Epithelial cell of esophagus (primary cell): ENCODE measurements at regions not wholly inside any gene's neighbourhood (a gene's known extent, or its start where the extent isn't known, plus 50 kb on each side); places are given as distances from the start of the nearest gene placed in this dataset.
"Not testable (repeated sequence)": the region's sequence is repeated elsewhere in the genome, so short reads cannot be mapped to it uniquely, and the experiment has no call there.

Source experiments
- DNase-seq: peaks from one replicate; pipeline ENCODE4 v3.0.0; 2010; ENCODE audit warnings: low read depth
- H3K4me3 ChIP-seq: 2 replicates; pipeline ENCODE4 v1.5.1; 2011; ENCODE audit warnings: mild to moderate bottlenecking, low read length, control low read depth
- CTCF ChIP-seq: IDR thresholded peaks from 2 replicates; pipeline ENCODE4 v1.5.1; 2011; ENCODE audit warnings: low read depth, mild to moderate bottlenecking, low read length, control low read depth, inconsistent platforms; ENCODE audit not compliant: insufficient read depth; ENCODE audit errors: missing control alignments

DNA sequence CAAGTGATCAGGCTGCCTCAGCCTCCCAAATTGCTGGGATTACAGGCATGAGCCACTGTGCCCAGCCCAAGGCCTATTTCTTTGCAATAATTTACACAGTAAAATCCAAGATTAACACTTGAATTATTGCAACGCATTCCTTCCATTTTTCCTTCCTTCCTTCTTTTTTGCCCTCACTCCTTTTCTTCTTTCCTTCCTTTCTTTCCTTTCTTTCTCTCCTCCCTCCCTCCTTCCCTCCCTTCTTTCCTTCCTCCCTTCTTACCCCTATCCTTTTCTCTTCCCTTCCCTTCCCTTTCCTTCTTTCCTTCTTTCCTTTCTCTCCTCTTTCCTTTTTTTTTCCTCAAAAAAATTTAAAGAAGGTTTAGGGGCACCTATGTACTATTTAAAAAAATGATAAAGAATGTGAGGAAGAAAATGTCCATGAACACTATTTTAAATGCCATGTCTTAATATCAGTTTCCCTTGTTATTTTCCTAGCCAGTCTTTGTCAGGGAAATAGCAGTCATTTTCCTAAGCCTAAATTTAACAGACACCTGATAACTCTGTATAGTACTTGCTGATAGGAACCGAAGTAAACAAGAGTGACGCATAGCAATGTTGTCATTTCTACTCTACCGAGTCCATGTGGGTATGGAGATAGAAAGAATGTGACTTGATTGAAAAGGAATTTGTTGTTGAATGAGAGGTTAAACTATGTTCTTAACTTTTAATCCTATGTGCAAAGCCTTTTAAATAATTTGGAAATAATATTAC, 79.8 kb upstream of the HMCN1 start:
- no peak for TF ChIP-seq CTCF
- peak; percentile 39 for DNase-seq
- H3K4me3 ChIP-seq: no peak overlapping the region

DNA sequence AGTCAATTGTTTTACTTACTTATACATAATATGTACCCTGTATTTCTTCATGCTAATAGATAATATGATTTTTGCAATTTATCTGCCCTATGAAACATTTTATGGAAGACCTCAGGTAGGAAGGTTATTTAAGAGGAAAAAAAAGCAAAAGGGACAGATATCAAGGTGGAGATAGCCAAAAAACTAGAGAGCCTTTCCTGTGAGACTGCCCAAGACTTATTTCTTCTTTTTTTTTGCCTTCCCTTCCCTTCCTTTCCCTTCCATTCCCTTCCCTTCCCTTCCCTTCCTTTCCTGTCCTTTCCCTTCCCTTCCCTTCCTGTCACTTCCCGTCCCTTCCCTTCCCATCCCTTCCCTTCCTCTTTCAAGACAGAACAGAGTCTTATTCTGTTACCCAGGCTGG, 80.6 kb upstream of the HMCN1 start:
- no peak overlapping the region for H3K4me3 ChIP-seq
- DNase-seq: no peak
- TF ChIP-seq CTCF: no peak

GRCh38 chr1:185652348-185652747, 81.8 kb upstream of the HMCN1 start:
- H3K4me3 ChIP-seq: no peak overlapping the region
- TF ChIP-seq CTCF: peak; percentile 20
- peak; percentile 20 for DNase-seq

DNA sequence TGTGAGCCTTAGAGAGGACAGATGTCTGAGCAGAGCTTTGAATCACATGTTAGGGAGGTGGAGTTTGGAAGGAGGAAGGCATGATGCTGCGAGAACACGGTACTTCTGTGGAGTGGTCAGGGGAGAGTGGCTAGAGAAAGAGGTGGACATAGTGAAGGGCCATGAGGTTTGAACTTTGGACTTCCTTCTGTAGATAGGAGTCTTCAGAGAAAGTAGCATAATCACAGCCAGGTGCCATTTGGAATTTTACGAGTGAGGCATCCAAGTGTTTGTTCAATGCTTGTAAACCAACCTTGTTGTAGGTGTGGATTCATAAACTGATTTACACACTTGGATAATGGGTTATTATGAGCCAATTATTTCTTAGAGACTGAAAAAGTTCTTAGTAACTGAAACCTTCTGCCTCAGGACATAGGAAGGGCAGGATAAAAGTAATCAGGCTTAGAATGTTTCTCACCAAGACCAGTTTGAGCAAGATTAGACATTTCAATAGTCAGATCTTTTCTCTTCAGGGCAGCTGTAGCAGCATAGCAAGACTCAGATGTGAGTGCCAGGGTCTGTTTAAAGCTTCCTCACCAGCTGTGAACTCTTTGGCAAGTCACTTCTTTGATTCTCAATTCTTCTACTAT, 83.5 kb upstream of the HMCN1 start:
- TF ChIP-seq CTCF: no peak
- peak; percentile 50 for DNase-seq
- H3K4me3 ChIP-seq: no peak overlapping the region

GRCh38 chr1:185648858-185649589, 85.2 kb upstream of the HMCN1 start:
- no peak for DNase-seq
- TF ChIP-seq CTCF: no peak
- H3K4me3 ChIP-seq: no peak overlapping the region

DNA sequence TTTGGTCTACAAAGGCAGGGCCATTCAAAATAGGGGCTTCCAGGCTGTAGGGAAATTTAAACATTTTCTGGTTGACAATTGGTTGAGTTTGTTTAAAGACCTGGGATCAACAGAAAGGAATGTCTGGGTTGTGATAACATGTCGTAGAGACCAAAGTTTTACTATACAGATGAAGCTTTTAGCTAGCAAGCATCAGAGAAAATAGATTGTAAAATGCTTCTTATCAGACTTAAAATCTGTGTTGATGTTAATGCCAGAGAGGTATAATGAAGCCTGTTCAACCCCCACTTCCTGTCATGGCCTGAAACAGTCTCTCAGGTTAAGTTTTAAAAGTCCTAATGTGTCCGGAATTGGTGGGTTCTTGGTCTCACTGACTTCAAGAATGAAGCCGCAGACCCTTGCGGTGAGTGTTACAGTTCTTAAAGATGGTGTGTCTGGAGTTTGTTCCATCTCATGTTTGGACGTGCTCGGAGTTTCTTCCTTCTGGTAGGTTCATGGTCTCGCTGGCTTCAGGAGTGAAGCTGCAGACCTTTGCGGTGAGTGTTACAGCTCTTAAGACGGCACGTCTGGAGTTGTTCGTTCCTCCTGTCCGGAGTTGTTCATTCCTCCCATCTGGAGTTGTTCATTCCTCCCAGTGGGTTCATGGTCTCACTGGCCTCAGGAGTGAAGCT, 86.5 kb upstream of the HMCN1 start:
- not testable (repeated sequence) for H3K4me3 ChIP-seq, DNase-seq

DNA sequence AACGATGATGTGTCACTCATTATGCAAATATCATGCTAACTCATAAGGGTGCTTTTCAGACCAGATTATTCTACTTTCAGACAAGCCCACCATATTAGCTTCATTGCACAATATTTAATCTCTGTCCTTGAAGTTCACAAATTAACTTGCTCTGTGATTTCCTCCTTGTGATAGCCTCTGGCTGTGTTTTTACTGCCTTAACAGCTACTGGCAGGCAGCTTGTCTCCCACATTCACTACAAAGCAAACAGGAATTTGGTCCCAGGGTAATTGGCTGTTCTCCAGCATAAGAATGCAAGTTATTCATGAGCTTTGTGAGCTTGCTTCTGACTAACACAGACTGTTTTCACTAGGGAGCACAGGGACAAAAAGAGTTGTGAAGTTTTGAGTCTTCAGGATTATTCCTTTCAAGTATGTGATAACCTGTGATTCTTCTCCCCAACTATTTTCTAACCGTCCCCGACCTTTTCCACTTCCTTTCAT, 87.9 kb upstream of the HMCN1 start:
- TF ChIP-seq CTCF: no peak
- peak; percentile 99 for DNase-seq
- no peak overlapping the region for H3K4me3 ChIP-seq
